Mesendoderm (in vitro differentiated cells): ENCODE measurements at regions not wholly inside any gene's neighbourhood (a gene's known extent, or its start where the extent isn't known, plus 50 kb on each side); places are given as distances from the start of the nearest gene placed in this dataset.
A peak's percentile ranks its signal among the peaks of the same experiment; 100 is the strongest.

Source experiments
- DNase-seq: peaks from one replicate; pipeline ENCODE4 v3.0.0; 2013
- H2AK5ac ChIP-seq: 2 replicates; pipeline ENCODE4 v1.6.1; 2013; ENCODE audit warnings: low read length, inconsistent platforms
- H2BK120ac ChIP-seq: 2 replicates; pipeline ENCODE4 v1.6.1; 2013; ENCODE audit warnings: low read depth, mild to moderate bottlenecking, low read length, moderate library complexity, mixed read lengths
- H2BK15ac ChIP-seq: replicated peaks from 2 replicates; pipeline ENCODE4 v1.6.1; 2013; ENCODE audit warnings: low read depth, mild to moderate bottlenecking, moderate library complexity
- H2BK5ac ChIP-seq: 2 replicates; pipeline ENCODE4 v1.6.1; 2013; ENCODE audit warnings: low read length, inconsistent platforms
- H3K18ac ChIP-seq: 2 replicates; pipeline ENCODE4 v1.6.1; 2013; ENCODE audit warnings: mild to moderate bottlenecking, low read length, mixed read lengths
- H3K23ac ChIP-seq: one replicate; pipeline ENCODE4 v1.6.1; 2013; ENCODE audit warnings: low read length
- H3K27ac ChIP-seq: 2 replicates; pipeline ENCODE4 v1.5.1; 2013; ENCODE audit warnings: low read depth, mild to moderate bottlenecking, inconsistent platforms, low read length, moderate library complexity
- H3K27me3 ChIP-seq: 2 replicates; pipeline ENCODE4 v1.6.1; 2013; ENCODE audit warnings: low read length, control low read depth, mild to moderate bottlenecking, inconsistent platforms; ENCODE audit not compliant: insufficient read depth, poor library complexity
- H3K36me3 ChIP-seq: 2 replicates; pipeline ENCODE4 v1.6.1; 2013; ENCODE audit warnings: low read length, inconsistent platforms; ENCODE audit not compliant: control insufficient read depth, insufficient read depth
- H3K4ac ChIP-seq: one replicate; pipeline ENCODE4 v1.6.1; 2013; ENCODE audit warnings: low read depth, mild to moderate bottlenecking, low read length, moderate library complexity
- H3K4me1 ChIP-seq: 2 replicates; pipeline ENCODE4 v1.6.1; 2013; ENCODE audit warnings: low read depth, low read length, inconsistent platforms; ENCODE audit not compliant: control insufficient read depth
- H3K4me2 ChIP-seq: 2 replicates; pipeline ENCODE4 v1.6.1; 2013; ENCODE audit warnings: low read length
- H3K4me3 ChIP-seq: 2 replicates; pipeline ENCODE4 v1.5.1; 2013; ENCODE audit warnings: mild to moderate bottlenecking, low read length
- H3K56ac ChIP-seq: one replicate; pipeline ENCODE4 v1.6.1; 2013; ENCODE audit warnings: low read length
- H3K79me1 ChIP-seq: 2 replicates; pipeline ENCODE4 v1.6.1; 2013; ENCODE audit warnings: low read length, inconsistent platforms
- H3K79me2 ChIP-seq: 2 replicates; pipeline ENCODE4 v1.6.1; 2013; ENCODE audit warnings: mild to moderate bottlenecking, low read length; ENCODE audit not compliant: control insufficient read depth, insufficient read depth
- H3K9ac ChIP-seq: 2 replicates; pipeline ENCODE4 v1.6.1; 2013; ENCODE audit warnings: low read length, inconsistent platforms
- H4K5ac ChIP-seq: one replicate; pipeline ENCODE4 v1.6.1; 2013; ENCODE audit warnings: low read length
- H4K8ac ChIP-seq: one replicate; pipeline ENCODE4 v1.6.1; 2013; ENCODE audit warnings: low read depth, mild to moderate bottlenecking, control low read depth, low read length, moderate library complexity
- WGBS: extraction: QIAGEN DNeasy Blood & Tissue Kit; methylation state at CpG from one replicate; pipeline ENCODE4 v1.1.7; 2013; ENCODE audit warnings: low lambda C conversion rate, missing lambda C conversion rate; ENCODE audit not compliant: insufficient coverage; ENCODE audit errors: extremely low coverage; 5-methylcytosine and 5-hydroxymethylcytosine counted together

GRCh38 chr12:94710933-94711332 is 60.6 kb upstream of the TMCC3 start:
- Histone ChIP-seq H3K27me3 (no peaks in the 10 kb centered on the region), H3K79me1 (no peaks in the 10 kb centered on the region), H3K23ac (no peak overlapping the region), H2BK5ac (no peak overlapping the region), H2BK15ac (no peak overlapping the region), H4K5ac (no peak overlapping the region), H3K36me3 (no peaks in the 10 kb centered on the region), H2AK5ac (no peak overlapping the region), H4K8ac (no peak overlapping the region), H3K9ac (no peak overlapping the region), H3K4ac (no peak overlapping the region), H3K4me2 (no peak overlapping the region), H3K18ac (no peak overlapping the region), H3K4me3 (no peak overlapping the region), H3K27ac (no peak overlapping the region), H3K4me1 (no peaks in the 10 kb centered on the region), H3K79me2 (no peaks in the 10 kb centered on the region), H3K56ac (no peak overlapping the region), H2BK120ac (no peak overlapping the region)
- DNase-seq: peak; percentile 60
- WGBS: no CpG with 5 or more reads among the region's 3 CpGs

GRCh38 chr12:94707892-94708291 is 57.5 kb upstream of the TMCC3 start:
- Histone ChIP-seq H2BK120ac (no peak overlapping the region), H2AK5ac (no peak overlapping the region), H3K9ac (no peak overlapping the region), H3K18ac (no peak overlapping the region), H4K8ac (no peak overlapping the region), H3K23ac (no peak overlapping the region), H2BK5ac (no peak overlapping the region), H3K27ac (no peak overlapping the region), H3K4ac (no peak overlapping the region), H2BK15ac (no peak overlapping the region), H3K27me3 (no peaks in the 10 kb centered on the region), H3K4me1 (no peaks in the 10 kb centered on the region), H3K4me3 (no peak overlapping the region), H3K56ac (no peak overlapping the region), H3K79me2 (no peaks in the 10 kb centered on the region), H3K4me2 (no peak overlapping the region), H3K36me3 (no peaks in the 10 kb centered on the region), H3K79me1 (no peaks in the 10 kb centered on the region), H4K5ac (no peak overlapping the region)
- WGBS: no CpG with 5 or more reads among the region's 9 CpGs
- no peak for DNase-seq

DNA sequence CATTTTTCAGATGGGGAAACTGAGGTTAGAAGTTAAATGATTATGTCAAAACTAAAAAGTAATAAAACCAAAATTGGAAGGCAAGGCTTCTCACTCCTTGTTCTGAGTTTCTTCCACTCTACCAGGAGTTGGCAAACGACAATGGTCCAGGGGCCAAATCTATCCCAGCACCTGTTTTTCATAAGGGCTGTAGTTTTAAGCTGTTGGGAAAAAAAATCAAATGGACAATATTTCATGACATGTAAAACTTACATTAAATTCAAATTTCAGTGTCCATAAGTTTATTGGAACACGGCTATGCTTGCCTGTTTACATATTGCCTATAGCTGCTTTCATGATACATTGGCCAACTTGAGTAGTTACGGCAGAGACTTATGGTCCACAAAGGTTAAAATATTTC is 56.7 kb upstream of the TMCC3 start:
- H3K56ac ChIP-seq: no peak overlapping the region
- H2BK5ac ChIP-seq: no peak overlapping the region
- H4K8ac ChIP-seq: no peak overlapping the region
- H3K27ac ChIP-seq: no peak overlapping the region
- H3K18ac ChIP-seq: no peak overlapping the region
- no peaks in the 10 kb centered on the region for H3K27me3 ChIP-seq
- H4K5ac ChIP-seq: no peak overlapping the region
- H2BK15ac ChIP-seq: no peak overlapping the region
- no peaks in the 10 kb centered on the region for H3K4me1 ChIP-seq
- H3K9ac ChIP-seq: no peak overlapping the region
- H2BK120ac ChIP-seq: no peak overlapping the region
- H3K4ac ChIP-seq: no peak overlapping the region
- H3K79me1 ChIP-seq: no peaks in the 10 kb centered on the region
- H3K4me2 ChIP-seq: no peak overlapping the region
- no peaks in the 10 kb centered on the region for H3K79me2 ChIP-seq
- H3K36me3 ChIP-seq: no peaks in the 10 kb centered on the region
- DNase-seq: no peak
- H3K23ac ChIP-seq: no peak overlapping the region
- no CpG with 5 or more reads among the region's 3 CpGs for WGBS
- no peak overlapping the region for H3K4me3 ChIP-seq
- H2AK5ac ChIP-seq: no peak overlapping the region

DNA sequence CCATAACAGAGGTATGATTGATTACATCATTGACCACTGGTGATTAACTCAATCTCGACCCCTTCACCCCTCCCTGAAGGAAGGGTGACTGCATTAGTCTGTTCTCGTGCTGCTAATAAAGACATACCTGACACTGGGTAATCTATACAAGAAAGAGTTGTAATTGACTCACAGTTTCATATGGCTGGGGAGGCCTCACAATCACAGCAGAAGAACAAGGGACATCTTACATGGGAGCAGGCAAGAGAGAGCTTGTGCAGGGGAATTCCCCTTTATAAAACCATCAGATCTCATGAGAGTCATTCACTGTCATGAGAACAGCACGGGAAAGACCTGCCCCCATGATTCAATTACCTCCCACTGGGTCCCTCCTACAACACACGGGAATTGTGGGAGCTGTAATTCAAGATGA is 55.9 kb upstream of the TMCC3 start:
- Histone ChIP-seq H2BK120ac (no peak overlapping the region), H3K4me2 (no peak overlapping the region), H4K5ac (no peak overlapping the region), H3K23ac (no peak overlapping the region), H3K79me2 (no peaks in the 10 kb centered on the region), H3K27ac (no peak overlapping the region), H3K27me3 (no peaks in the 10 kb centered on the region), H4K8ac (no peak overlapping the region), H2BK5ac (no peak overlapping the region), H3K9ac (no peak overlapping the region), H3K4me3 (no peak overlapping the region), H2AK5ac (no peak overlapping the region), H2BK15ac (no peak overlapping the region), H3K36me3 (no peaks in the 10 kb centered on the region), H3K4me1 (no peaks in the 10 kb centered on the region), H3K18ac (no peak overlapping the region), H3K4ac (no peak overlapping the region), H3K79me1 (no peaks in the 10 kb centered on the region), H3K56ac (no peak overlapping the region)
- no peak for DNase-seq
- WGBS: no CpG with 5 or more reads among the region's 4 CpGs

GRCh38 chr12:94705676-94706075 is 55.3 kb upstream of the TMCC3 start:
- H3K56ac ChIP-seq: no peak overlapping the region
- H4K8ac ChIP-seq: no peak overlapping the region
- H3K36me3 ChIP-seq: no peaks in the 10 kb centered on the region
- DNase-seq: no peak
- no peak overlapping the region for H3K4me3 ChIP-seq
- no peak overlapping the region for H3K4ac ChIP-seq
- no peak overlapping the region for H2BK120ac ChIP-seq
- no peak overlapping the region for H2BK5ac ChIP-seq
- H3K79me2 ChIP-seq: no peaks in the 10 kb centered on the region
- no peak overlapping the region for H2AK5ac ChIP-seq
- H3K18ac ChIP-seq: no peak overlapping the region
- H3K4me2 ChIP-seq: no peak overlapping the region
- H2BK15ac ChIP-seq: no peak overlapping the region
- no peaks in the 10 kb centered on the region for H3K27me3 ChIP-seq
- H3K79me1 ChIP-seq: no peaks in the 10 kb centered on the region
- no peak overlapping the region for H4K5ac ChIP-seq
- H3K23ac ChIP-seq: no peak overlapping the region
- H3K4me1 ChIP-seq: no peaks in the 10 kb centered on the region
- no peak overlapping the region for H3K9ac ChIP-seq
- H3K27ac ChIP-seq: no peak overlapping the region
- WGBS: no CpG with 5 or more reads among the region's 4 CpGs

- no peak overlapping the region for H3K18ac ChIP-seq
- H2AK5ac ChIP-seq: no peak overlapping the region
- H2BK15ac ChIP-seq: no peak overlapping the region
- no peak overlapping the region for H3K9ac ChIP-seq
- no peak overlapping the region for H3K4ac ChIP-seq
- no peak overlapping the region for H3K4me3 ChIP-seq
- no peak for DNase-seq
- no peaks in the 10 kb centered on the region for H3K79me2 ChIP-seq
- H3K23ac ChIP-seq: no peak overlapping the region
- no peak overlapping the region for H3K4me2 ChIP-seq
- no peak overlapping the region for H2BK5ac ChIP-seq
- no peaks in the 10 kb centered on the region for H3K27me3 ChIP-seq
- no CpG with 5 or more reads among the region's 9 CpGs for WGBS
- H3K56ac ChIP-seq: no peak overlapping the region
- no peaks in the 10 kb centered on the region for H3K79me1 ChIP-seq
- no peak overlapping the region for H3K27ac ChIP-seq
- no peak overlapping the region for H2BK120ac ChIP-seq
- no peaks in the 10 kb centered on the region for H3K4me1 ChIP-seq
- no peaks in the 10 kb centered on the region for H3K36me3 ChIP-seq
- no peak overlapping the region for H4K5ac ChIP-seq
- no peak overlapping the region for H4K8ac ChIP-seq
Measured at GRCh38 chr12:94704452-94705306, 54.3 kb upstream of the TMCC3 start.
